Left cardiac atrium (tissue), 4 donors: ENCODE measurements at regions not wholly inside any gene's neighbourhood (a gene's known extent, or its start where the extent isn't known, plus 50 kb on each side); places are given as distances from the start of the nearest gene placed in this dataset.
"Not testable (repeated sequence)": the region's sequence is repeated elsewhere in the genome, so short reads cannot be mapped to it uniquely, and the experiment has no call there.

Experiments used
- ATAC-seq, 2 donors: fragments of 200-7000 bp; cut with Tn5 transposase; one replicate each; pipeline ENCODE4 v1.9.1; 2020; ENCODE audit warnings: mild to moderate bottlenecking in 2 of 2, moderate library complexity in 2 of 2
- DNase-seq: peaks from one replicate; pipeline ENCODE4 v3.0.0-alpha.2; 2020
- intact Hi-C, 2 donors: fragments of 100-400 bp; cut with DNase I; formaldehyde crosslinking; loops; one replicate each; pipeline versions ENCODE4 v1.14.1 to v1.15.1; 2022 to 2023
- donor health status: DM: no; HTN: yes; CAD: no.
- donor health status: DM: no; HTN: yes; CAD: no; lungs with severe emphysema.
- donor health status: DM: yes; HTN: yes; CAD: no.
- donor health status: Dilated cardiomyopathy.

DNA sequence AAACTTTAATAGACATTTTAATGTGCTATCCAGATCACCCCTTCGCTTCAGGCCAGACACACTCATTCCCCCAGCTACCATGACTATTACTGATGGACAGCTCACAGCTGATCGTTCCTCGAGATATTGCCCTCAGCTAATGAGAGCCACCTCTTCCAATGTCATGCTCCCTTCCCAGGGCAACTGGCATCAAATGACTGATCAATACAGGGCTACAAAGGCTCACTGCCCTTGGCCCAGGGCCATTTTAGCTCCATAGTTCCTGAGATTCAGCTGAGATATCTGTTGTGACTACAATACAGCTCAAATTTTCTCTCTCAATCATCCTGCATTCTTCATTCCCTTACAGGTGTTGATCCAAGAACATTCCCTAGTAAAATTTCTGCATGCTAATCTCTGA lies 104.5 kb upstream of the PKN2 start:
- ATAC-seq (no peak), DNase-seq (no peak)
- intact Hi-C loops: no loop called here

DNA sequence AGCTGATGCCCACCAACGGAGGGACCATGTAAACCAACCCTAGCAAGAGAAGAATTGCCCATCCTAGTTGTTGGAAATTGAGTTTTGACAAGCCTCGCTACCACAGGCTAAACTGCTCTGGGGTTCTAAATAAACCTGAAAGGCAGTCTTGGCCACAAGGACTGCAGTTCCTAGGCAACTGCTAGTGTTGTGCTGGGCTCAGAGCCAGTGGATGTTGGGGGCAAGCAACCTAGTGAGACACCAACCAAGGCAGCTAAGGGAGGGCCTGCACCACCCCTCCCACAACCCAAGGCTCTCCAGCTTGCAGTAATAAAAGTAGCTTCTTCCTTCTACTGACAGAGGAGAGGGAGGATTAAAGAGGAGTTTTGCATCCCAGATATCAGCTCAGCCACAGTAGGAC lies 102.4 kb upstream of the PKN2 start:
- no peak for DNase-seq
- intact Hi-C loops: no loop called here

DNA sequence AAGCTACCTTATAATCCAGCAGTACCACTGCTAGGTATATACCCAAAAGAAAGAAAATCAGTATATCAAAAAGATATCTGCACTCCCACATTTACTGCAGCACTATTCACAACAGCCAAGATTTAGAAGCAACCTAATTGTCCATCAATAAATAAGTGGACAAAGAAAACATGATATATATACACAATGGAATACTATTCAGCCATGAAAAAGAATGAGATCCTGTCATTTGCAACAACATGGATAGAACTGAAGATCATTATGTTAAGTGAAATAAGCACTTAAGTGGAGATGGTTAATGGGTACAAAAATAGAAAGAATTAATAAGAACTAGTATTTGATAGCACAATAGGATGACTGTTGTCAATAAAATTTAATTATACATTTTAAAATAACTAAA lies 90.7 kb upstream of the PKN2 start:
- intact Hi-C loops: no loop called here
- no peak for DNase-seq

More for the DNA sequence above, 102.4 kb upstream of the PKN2 start:
- ATAC-seq: no peak

DNA sequence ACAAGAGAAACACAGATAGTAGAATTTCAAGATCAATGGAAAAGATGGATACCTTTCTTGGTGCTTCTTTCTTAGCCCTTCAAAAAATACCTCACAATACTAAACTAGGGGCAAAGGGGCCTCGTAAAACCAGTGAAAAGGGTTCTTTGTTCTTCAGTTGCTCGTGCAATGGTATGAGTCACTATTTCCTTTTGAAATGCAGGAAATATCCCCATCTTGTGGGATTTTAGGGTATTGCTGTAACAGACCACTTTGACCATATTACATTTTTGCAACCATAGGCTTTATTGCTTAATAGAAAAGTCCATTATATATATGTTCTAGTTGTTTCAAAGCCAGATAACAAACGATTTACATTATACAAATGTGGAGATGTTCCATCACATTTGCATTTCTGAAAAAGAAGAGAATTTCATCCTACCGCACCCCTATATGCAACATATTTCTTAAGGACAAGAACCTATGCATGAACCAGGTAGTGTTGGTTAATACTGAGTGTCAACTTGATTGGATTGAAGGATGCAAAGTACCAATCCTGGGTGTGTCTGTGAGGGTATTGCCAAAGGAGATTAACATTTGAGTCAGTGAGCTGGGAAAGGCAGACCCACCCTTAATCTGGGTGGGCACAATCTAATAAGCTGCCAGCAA lies 88.6 kb upstream of the PKN2 start:
- ATAC-seq (no peak), DNase-seq (no peak)
- intact Hi-C loops: no loop called here

More for the DNA sequence above, 90.7 kb upstream of the PKN2 start:
- no peak for ATAC-seq

DNA sequence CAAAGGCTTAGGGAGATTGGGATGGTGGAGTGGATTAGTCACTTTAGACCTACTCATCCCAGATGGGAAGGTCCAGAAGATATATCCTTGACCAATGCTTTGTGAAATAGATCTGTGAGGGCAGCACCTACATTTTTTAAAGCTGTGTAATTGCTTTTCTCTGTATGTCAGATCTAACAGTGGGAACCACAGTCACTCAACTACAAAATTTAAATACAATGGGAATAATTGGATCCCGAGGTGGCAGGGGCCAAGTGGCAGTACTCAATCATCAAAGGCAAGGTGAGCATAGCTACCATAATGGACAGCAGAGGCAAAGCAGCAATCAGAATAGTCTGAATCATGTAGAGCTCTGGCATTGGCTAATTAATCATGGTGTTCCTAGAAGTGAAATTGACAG lies 86.1 kb upstream of the PKN2 start:
- ATAC-seq, DNase-seq, intact Hi-C loops: not testable (repeated sequence)

DNA sequence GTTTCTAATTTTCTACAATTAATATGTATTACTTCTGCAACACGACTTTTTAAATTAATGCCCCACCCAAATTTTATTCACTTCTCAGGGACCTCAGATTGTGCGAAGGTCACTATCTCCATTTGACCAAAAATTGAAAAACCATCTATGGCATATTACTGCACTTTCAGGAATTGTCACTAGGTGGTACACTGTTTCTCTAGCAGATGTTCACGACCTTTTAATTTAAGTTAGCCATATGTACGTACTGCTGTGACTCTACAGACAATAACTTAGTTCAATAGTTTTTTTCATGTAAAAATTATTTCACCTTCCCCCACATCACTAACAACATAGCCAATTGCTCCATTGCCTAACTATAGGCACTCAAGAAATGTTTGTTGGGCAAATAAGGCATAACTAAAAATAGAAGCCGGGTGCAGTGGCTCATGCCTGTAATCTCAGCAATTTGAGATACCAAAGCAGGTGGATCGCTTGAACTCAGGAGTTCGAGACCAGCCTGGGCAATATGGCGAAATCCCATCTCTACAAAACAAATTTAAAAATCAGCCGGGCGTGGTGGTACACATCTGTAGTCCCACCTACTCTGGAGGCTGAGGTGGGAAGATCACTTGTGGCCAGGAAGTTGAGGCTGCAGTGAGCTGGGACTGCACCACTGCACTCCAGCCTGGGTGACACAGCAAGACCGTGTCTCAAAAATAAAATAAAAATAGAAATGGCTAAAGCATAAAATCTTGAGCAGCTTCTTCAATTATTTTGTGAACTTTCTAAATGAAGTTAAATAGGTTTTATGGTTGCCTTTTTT lies 75.7 kb upstream of the PKN2 start:
- intact Hi-C loops: no loop called here
- ATAC-seq: no peak
- DNase-seq: no peak

DNA sequence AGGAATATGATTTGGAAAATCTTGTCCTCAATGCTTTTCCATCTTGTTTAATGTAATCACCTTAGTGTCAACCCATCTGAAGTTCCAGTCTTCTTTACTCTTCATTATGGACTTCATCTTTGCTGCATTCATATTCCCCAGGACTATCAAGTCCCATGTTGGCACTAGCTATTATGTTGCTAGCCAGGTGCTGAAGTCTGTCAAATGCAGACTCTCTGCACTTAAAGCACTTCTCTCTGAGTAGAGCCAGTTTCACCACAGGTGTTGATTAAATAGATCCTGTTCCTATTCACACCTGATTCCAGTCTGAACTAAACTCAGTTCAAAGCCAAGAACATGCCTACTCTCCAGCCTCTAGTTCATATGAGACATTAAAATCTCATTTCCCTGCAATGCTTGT lies 75.0 kb upstream of the PKN2 start:
- no peak for ATAC-seq
- DNase-seq: no peak
- intact Hi-C loops: no loop called here

DNA sequence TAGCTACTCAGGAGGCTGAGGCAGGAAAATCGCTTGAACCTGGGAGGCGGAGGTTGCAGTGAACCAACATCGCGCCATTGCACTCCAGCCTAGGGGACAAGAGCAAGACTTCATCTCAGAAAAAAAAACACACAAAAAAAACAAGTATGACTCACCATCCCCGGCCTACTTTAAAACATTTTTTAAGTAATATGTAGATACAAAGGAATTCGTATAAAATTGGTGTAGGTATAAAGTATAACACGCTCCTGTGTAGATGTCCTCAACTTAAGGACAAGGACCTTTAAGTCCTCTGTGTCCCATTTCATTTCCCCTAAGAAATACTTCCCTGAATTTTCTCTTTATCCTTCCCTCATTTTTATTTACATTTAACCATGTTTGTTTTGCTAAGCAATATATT lies 73.4 kb upstream of the PKN2 start:
- no peak for ATAC-seq
- intact Hi-C loops: no loop called here

DNA sequence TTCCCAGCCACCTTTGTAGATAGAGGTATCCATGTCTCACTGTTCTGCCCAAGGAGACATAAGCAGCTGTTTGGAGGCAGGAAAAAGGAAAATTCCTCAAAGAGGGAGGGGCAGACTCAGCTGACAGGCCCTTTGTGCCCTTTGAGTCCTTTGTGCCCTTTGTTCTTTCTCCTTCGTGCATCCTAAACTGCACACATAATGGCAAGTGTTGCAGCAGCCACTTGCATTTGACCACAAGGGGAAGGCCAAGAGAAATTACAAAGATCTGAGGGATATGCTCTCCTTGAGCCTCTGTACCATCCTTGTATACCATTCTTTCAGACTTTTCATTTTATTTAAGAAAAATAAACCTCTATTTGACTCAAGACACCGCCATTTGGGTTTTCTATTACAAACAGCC lies 71.8 kb upstream of the PKN2 start:
- ATAC-seq: no peak
- no peak for DNase-seq
- intact Hi-C loops: no loop called here

More for the DNA sequence above, 73.4 kb upstream of the PKN2 start:
- no peak for DNase-seq

DNA sequence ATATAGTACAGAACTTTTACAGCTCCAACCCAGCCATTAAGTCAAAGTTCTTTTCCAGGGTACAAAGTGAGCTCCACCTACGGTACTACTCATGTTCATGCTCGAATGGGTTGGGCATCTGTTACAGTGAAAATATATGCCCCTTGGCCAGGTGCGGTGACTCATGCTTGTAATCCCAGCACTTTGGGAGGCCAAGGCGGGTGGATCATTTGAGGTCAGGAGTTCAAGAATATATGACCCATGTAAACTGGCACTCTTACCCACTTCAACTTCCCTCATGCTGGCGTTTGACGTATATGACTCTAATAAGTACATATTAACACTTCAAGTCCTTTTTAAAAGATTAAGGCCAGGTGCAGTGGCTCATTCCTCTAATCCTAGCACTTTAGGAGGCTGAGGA lies 71.3 kb upstream of the PKN2 start:
- no peak for ATAC-seq
- no peak for DNase-seq
- intact Hi-C loops: no loop called here

DNA sequence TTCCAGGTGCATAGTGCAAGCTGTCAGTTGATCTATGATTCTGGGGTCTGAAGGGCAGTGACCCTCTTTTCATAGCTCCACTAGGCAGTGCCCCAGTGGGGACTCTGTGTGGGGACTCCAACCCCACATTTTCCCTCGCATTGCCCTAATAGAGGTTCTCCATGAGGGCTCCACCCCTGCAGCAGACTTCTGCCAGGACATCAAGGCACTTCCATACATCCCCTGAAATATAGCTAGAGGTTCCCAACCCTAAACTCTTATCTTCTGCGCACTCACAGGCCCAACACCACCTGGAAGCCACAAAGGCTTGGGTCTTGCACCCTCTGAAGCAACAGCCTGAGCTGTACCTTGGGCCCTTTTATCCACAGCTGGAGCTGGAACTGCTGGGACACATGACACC lies 65.7 kb upstream of the PKN2 start:
- intact Hi-C loops: no loop called here
- DNase-seq: no peak
- no peak for ATAC-seq

DNA sequence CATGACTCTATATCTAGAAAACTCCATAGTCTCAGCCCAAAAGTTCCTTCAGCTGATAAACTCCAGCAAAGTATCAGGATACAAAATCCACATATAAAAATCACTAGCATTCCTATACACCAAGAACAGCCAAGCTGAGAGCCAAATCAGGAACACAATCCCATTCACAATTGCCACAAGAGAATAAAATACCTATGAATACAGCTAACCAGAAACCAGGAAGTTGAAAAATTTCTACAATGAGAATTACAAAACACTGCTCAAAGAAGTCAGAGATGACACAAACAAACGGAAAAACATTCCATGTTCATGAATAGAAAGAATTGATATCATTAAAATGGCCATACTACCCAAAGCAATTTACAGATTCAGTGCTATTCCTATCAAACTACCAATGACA lies 61.0 kb upstream of the PKN2 start:
- DNase-seq, intact Hi-C loops, ATAC-seq: not testable (repeated sequence)
